Stimulated activated CD4-positive, alpha-beta T cell treated with anti-CD3 and anti-CD28 coated beads, Interleukin-1b, Interleukin-23, amount 100 ng/mL, for 4 hours (primary cell): ENCODE measurements at regions not wholly inside any gene's neighbourhood (a gene's known extent, or its start where the extent isn't known, plus 50 kb on each side); places are given as distances from the start of the nearest gene placed in this dataset.
A peak's percentile ranks its signal among the peaks of the same experiment; 100 is the strongest.
"Not testable (repeated sequence)": the region's sequence is repeated elsewhere in the genome, so short reads cannot be mapped to it uniquely, and the experiment has no call there.

Experiments
- DNase-seq, 2 donors: peaks; one replicate each; pipeline ENCODE4 v3.0.0-alpha.2; 2020; ENCODE audit warnings: low read depth in 2 of 2

GRCh38 chr7:63856466-63856865 is 142.2 kb upstream of the ZNF722 start:
- not testable (repeated sequence) for DNase-seq

GRCh38 chr7:63867127-63867526 is 131.5 kb upstream of the ZNF722 start:
- no peak for DNase-seq

GRCh38 chr7:63874242-63874641 is 124.4 kb upstream of the ZNF722 start:
- not testable (repeated sequence) for DNase-seq

- no peak for DNase-seq
Measured at GRCh38 chr7:63876707-63877322, 121.8 kb upstream of the ZNF722 start.

- DNase-seq: no peak
Measured at GRCh38 chr7:63887031-63887430, 111.6 kb upstream of the ZNF722 start.

- peak; percentile 72 to 77 for DNase-seq
Measured at GRCh38 chr7:63899691-63900393, 98.8 kb upstream of the ZNF722 start.

- peak; percentile 77 to 80 for DNase-seq
Measured at GRCh38 chr7:63900394-63901203, 98.0 kb upstream of the ZNF722 start.

GRCh38 chr7:63901204-63901506 is 97.5 kb upstream of the ZNF722 start:
- not testable (repeated sequence) for DNase-seq

- no peak for DNase-seq
Measured at GRCh38 chr7:63918986-63919385, 79.7 kb upstream of the ZNF722 start.

- peak in 1 of 2 donors; percentile 1 for DNase-seq
Measured at GRCh38 chr7:63925262-63925625, 73.4 kb upstream of the ZNF722 start.

GRCh38 chr7:63925626-63926460 is 72.8 kb upstream of the ZNF722 start:
- DNase-seq: peak; percentile 81 to 84

- no peak for DNase-seq
Measured at GRCh38 chr7:63927261-63927660, 71.4 kb upstream of the ZNF722 start.

GRCh38 chr7:63931057-63931600 is 67.5 kb upstream of the ZNF722 start:
- no peak for DNase-seq

- DNase-seq: no peak
Measured at GRCh38 chr7:63931985-63932577, 66.6 kb upstream of the ZNF722 start.
